22Rv1 (cell line): ENCODE measurements at regions not wholly inside any gene's neighbourhood (a gene's known extent, or its start where the extent isn't known, plus 50 kb on each side); places are given as distances from the start of the nearest gene placed in this dataset.

ENCODE experiments used
- H3K27ac ChIP-seq: fragments of 450-650 bp; 2 replicates; pipeline ENCODE4 v1.5.1; 2017
- CTCF ChIP-seq: fragments of 450-650 bp; IDR thresholded peaks from 2 replicates; pipeline ENCODE4 v1.5.1; 2017; ENCODE audit warnings: mild to moderate bottlenecking
- ZFX ChIP-seq: fragments of 450-650 bp; IDR thresholded peaks from 2 replicates; pipeline ENCODE4 v1.6.1; 2017; ENCODE audit warnings: antibody characterized with exemption, borderline replicate concordance

- TF ChIP-seq CTCF (no peak), ZFX (no peak)
- H3K27ac ChIP-seq, result no peak overlapping the region
Measured at GRCh38 chr18:78779996-78780718, 199.5 kb upstream of the SALL3 start.

- H3K27ac ChIP-seq, result no peak overlapping the region
- TF ChIP-seq CTCF (no peak), ZFX (no peak)
Measured at GRCh38 chr18:78780719-78781600, 198.7 kb upstream of the SALL3 start.

- no peak overlapping the region for H3K27ac ChIP-seq
- no peak for TF ChIP-seq CTCF
- TF ChIP-seq ZFX, result no peak
Measured at GRCh38 chr18:78781601-78781960, 198.0 kb upstream of the SALL3 start.

GRCh38 chr18:78782951-78783563 is 196.6 kb upstream of the SALL3 start:
- no peak overlapping the region for H3K27ac ChIP-seq
- no peak for TF ChIP-seq CTCF
- TF ChIP-seq ZFX, result no peak

- no peak overlapping the region for H3K27ac ChIP-seq
- TF ChIP-seq CTCF (no peak), ZFX (no peak)
Measured at GRCh38 chr18:78783564-78783960, 196.1 kb upstream of the SALL3 start.

GRCh38 chr18:78784861-78785260 is 194.8 kb upstream of the SALL3 start:
- TF ChIP-seq ZFX, result no peak
- TF ChIP-seq CTCF, result no peak

GRCh38 chr18:78785706-78786105 is 193.9 kb upstream of the SALL3 start:
- no peak overlapping the region for H3K27ac ChIP-seq
- TF ChIP-seq CTCF (no peak), ZFX (no peak)

More at GRCh38 chr18:78784861-78785260, 194.8 kb upstream of the SALL3 start:
- no peak overlapping the region for H3K27ac ChIP-seq
